ENCODE measurements at regions not wholly inside any gene's neighbourhood (a gene's known extent, or its start where the extent isn't known, plus 50 kb on each side); places are given as distances from the start of the nearest gene placed in this dataset.

DNA sequence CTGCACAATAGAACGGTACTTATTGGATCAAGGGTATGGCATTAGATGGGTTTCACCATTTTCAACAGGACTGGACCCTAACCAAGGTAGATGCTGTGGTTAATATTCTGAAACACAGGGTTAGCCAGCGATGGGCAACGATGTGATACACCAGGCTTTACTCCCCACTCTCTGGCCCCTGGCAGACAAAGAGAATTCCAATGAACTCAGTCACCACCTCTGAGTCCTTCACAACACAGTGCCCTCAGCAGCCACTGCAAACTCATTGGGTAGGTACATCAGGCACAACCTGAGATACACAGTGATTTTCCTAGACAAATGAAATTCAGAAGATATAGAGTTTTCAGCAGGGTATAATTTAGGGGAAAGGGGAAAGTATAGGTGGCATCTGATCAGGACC lies 634.5 kb downstream of the ZEB2 start:
- no peak for DNase-seq
- 93 to 100% (median 95%) methylated on average over 3 of the region's 3 CpGs for WGBS, 5 donors
- no peaks in the 10 kb centered on the region for H3K36me3 ChIP-seq
- H3K9me3 ChIP-seq = no peaks in the 10 kb centered on the region
- TF ChIP-seq, protein P1, sequence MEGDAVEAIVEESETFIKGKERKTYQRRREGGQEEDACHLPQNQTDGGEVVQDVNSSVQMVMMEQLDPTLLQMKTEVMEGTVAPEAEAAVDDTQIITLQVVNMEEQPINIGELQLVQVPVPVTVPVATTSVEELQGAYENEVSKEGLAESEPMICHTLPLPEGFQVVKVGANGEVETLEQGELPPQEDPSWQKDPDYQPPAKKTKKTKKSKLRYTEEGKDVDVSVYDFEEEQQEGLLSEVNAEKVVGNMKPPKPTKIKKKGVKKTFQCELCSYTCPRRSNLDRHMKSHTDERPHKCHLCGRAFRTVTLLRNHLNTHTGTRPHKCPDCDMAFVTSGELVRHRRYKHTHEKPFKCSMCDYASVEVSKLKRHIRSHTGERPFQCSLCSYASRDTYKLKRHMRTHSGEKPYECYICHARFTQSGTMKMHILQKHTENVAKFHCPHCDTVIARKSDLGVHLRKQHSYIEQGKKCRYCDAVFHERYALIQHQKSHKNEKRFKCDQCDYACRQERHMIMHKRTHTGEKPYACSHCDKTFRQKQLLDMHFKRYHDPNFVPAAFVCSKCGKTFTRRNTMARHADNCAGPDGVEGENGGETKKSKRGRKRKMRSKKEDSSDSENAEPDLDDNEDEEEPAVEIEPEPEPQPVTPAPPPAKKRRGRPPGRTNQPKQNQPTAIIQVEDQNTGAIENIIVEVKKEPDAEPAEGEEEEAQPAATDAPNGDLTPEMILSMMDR (IDR thresholded peaks at IDR 0.05) = no peak
- TF ChIP-seq POLR2A (IDR thresholded peaks at IDR 0.05) (no peak), POLR2AphosphoS5 (IDR thresholded peaks at IDR 0.05) (no peak)
- intact Hi-C loops (cut with DNase I; ENCODE audit: low total_unique reads) = no loop called here
- no peaks in the 10 kb centered on the region for H3K27me3 ChIP-seq
- no peak overlapping the region for H3K27ac ChIP-seq
- H3K4me1 ChIP-seq = no peaks in the 10 kb centered on the region
- H3K4me3 ChIP-seq = no peak overlapping the region

DNA sequence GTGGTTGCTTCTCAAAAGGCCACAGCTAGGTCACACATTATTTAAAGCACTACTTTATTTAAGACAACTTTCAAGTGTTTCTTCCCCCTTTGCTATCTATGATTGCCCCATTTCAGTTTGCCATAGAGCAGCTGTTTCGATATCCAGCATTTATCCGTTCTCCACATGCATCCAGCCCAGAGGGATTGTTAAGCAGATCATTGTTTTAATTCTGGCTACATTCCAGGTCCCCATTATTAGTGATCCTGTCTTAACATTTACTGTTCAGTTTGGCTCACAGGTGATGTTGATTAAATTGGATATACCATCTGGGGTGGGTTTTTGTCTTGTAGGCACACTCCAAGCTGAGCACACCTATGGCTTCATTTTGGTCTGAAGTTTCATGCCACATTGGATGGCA lies 638.7 kb downstream of the ZEB2 start:
- TF ChIP-seq POLR2A (IDR thresholded peaks at IDR 0.05) (no peak), EP300 (IDR thresholded peaks at IDR 0.05) (no peak), POLR2AphosphoS5 (IDR thresholded peaks at IDR 0.05) (no peak)
- TF ChIP-seq, protein P1 (IDR thresholded peaks at IDR 0.05) = no peak
- DNase-seq = no peak
- H3K9me3 ChIP-seq = no peaks in the 10 kb centered on the region
- no peaks in the 10 kb centered on the region for H3K36me3 ChIP-seq
- H3K4me1 ChIP-seq = no peaks in the 10 kb centered on the region
- intact Hi-C loops (cut with DNase I; ENCODE audit: low total_unique reads) = no loop called here
- H3K27me3 ChIP-seq = no peaks in the 10 kb centered on the region
- WGBS, 5 donors = 69 to 78% (median 77%) methylated on average over 2 of the region's 2 CpGs
- no peak overlapping the region for H3K27ac ChIP-seq
- no peak overlapping the region for H3K4me3 ChIP-seq

DNA sequence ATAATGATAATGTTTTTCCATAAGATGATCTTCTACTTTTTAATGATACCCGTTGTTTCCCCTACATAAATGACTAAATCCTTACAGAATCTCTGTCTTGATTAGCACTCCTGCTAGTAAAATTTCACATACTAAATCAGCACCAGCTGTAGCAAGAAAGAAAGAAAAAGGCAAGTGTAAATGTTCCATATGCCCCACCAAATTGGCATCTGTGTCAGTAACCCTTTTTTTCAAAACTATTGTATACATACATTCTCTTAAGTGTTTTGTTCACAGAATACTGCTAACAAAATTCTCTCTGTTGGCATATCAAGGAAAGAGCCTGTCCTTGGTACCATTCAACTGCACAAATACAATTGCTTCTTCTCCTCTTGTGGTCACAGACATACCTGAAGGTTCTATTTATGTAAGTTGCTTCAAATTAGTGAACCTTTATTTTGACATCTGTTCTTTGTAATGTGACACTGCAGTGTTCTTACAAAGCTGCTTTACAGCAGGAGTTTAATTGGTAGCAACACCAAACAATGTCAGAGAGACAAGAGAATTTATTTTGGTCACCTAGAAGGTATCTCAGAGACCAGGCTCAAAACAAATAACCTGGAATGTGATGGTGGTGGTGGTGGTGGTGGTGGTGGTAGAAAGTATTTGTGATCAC lies 641.9 kb downstream of the ZEB2 start:
- WGBS, 5 donors = 76 to 92% (median 80%) methylated on average over 1 of the region's 1 CpG
- Histone ChIP-seq H3K4me3 (no peak overlapping the region), H3K4me1 (no peaks in the 10 kb centered on the region), H3K36me3 (no peaks in the 10 kb centered on the region), H3K27ac (no peak overlapping the region), H3K27me3 (no peaks in the 10 kb centered on the region), H3K9me3 (peaks cover 0 to 7% (median 0%) of the 10 kb centered on the region in 4 donors)
- no peak for DNase-seq
- intact Hi-C loops (cut with DNase I; ENCODE audit: low total_unique reads) = no loop called here
- TF ChIP-seq EP300 (IDR thresholded peaks at IDR 0.05) = no peak
- no peak for TF ChIP-seq POLR2AphosphoS5 (IDR thresholded peaks at IDR 0.05)
- TF ChIP-seq POLR2A (IDR thresholded peaks at IDR 0.05) = no peak
- TF ChIP-seq, protein P1 (IDR thresholded peaks at IDR 0.05) = no peak

DNA sequence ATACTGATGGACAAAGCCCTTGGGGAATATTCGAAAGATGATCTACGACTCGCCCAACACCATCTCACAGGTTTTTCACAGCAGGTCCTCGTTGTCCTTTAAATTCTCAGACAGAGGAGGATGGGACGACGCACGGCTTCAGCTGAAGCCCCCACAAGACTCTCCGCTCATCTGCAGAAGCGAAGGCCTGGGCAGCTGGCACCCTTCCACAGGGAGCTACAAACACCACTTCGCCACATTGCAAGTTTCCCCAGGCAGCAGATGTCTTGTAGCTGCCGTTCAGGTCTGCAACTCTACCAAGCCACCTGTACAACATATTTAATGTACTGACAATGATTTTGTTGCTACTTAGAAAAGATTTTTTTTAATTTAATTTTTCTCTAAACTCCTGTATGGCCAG lies 642.9 kb downstream of the ZEB2 start:
- no peak overlapping the region for H3K27ac ChIP-seq
- TF ChIP-seq EP300 (IDR thresholded peaks at IDR 0.05) (no peak), POLR2AphosphoS5 (IDR thresholded peaks at IDR 0.05) (no peak), POLR2A (IDR thresholded peaks at IDR 0.05) (no peak)
- TF ChIP-seq, protein P1 (IDR thresholded peaks at IDR 0.05) = no peak
- no peaks in the 10 kb centered on the region for H3K27me3 ChIP-seq
- H3K4me3 ChIP-seq = no peak overlapping the region
- H3K9me3 ChIP-seq = peaks cover 0 to 7% (median 0%) of the 10 kb centered on the region in 4 donors
- intact Hi-C loops (cut with DNase I; ENCODE audit: low total_unique reads) = no loop called here
- WGBS, 5 donors = 80 to 85% (median 82%) methylated on average over 11 of the region's 11 CpGs
- H3K36me3 ChIP-seq = no peaks in the 10 kb centered on the region
- no peak for DNase-seq
- H3K4me1 ChIP-seq = no peaks in the 10 kb centered on the region
